GM12891 (cell line): ENCODE measurements at regions not wholly inside any gene's neighbourhood (a gene's known extent, or its start where the extent isn't known, plus 50 kb on each side); places are given as distances from the start of the nearest gene placed in this dataset.

Experiments
- POLR2A ChIP-seq: IDR thresholded peaks from 2 replicates; pipeline ENCODE4 v1.6.1; 2011; ENCODE audit warnings: low read depth, low read length, control low read depth
- POLR2AphosphoS5 ChIP-seq: IDR thresholded peaks from 2 replicates; pipeline ENCODE4 v1.6.1; 2011; ENCODE audit warnings: low read depth, low read length, control low read depth
- POU2F2 ChIP-seq: IDR thresholded peaks from 2 replicates; pipeline ENCODE4 v1.6.1; 2011; ENCODE audit warnings: low read depth, mild to moderate bottlenecking, control low read depth, low read length, moderate library complexity
- TAF1 ChIP-seq: IDR thresholded peaks from 2 replicates; pipeline ENCODE4 v1.6.1; 2011; ENCODE audit warnings: low read depth, low read length, control low read depth

GRCh38 chr6:15854826-15855710 is 192.2 kb upstream of the DTNBP1 start:
- TF ChIP-seq POLR2A (no peak), TAF1 (no peak), POU2F2 (no peak), POLR2AphosphoS5 (no peak)
